ENCODE measurements at regions not wholly inside any gene's neighbourhood (a gene's known extent, or its start where the extent isn't known, plus 50 kb on each side); places are given as distances from the start of the nearest gene placed in this dataset.
"Not testable (repeated sequence)": the region's sequence is repeated elsewhere in the genome, so short reads cannot be mapped to it uniquely, and the experiment has no call there.

DNA sequence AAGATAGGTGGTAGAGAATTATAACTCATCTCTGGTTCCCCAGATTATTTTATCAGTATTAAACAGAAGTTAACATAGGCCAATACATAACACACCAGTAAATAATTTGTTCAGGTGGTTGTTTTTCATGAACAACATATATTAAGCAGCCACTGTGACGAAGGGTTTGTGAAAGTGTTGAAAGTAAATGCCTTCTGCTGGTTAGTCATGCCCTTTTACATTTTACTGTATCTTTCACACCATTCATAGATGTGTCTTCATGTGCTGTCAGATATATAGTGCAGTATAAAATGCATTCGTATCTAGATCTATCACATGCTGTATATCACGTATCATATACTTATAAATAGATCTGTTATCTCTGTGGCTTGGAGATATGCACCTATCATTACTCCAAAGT is 66.1 kb upstream of the POTED start:
- H3K4me3 ChIP-seq (ENCODE audit: low read length); POLR2A ChIA-PET; H3K27me3 Mint-ChIP-seq; ATAC-seq; H3K27ac ChIP-seq (ENCODE audit: low read depth, low read length); CTCF ChIA-PET; H3K4me3 Mint-ChIP-seq; H3K36me3 Mint-ChIP-seq; DNase-seq; H3K27ac Mint-ChIP-seq; H3K4me1 ChIP-seq (ENCODE audit: control insufficient read depth in 2 of 2, insufficient read depth in 2 of 2, low read length in 2 of 2); H3K36me3 ChIP-seq (ENCODE audit: control insufficient read depth in 2 of 3, insufficient read depth in 3 of 3, low read length in 3 of 3); H3K9me3 ChIP-seq (ENCODE audit: control insufficient read depth in 2 of 3, low read length in 3 of 3); intact Hi-C loops (cut with micrococcal nuclease); H3K27me3 ChIP-seq (ENCODE audit: control insufficient read depth in 2 of 2, insufficient read depth in 2 of 2, low read length in 2 of 2): not testable (repeated sequence)
- H3K4me1 Mint-ChIP-seq, result peaks cover 1 to 26% (median 17%) of the 10 kb centered on the region in 7 donors
- H3K9me3 Mint-ChIP-seq, result peaks cover 0 to 20% (median 4%) of the 10 kb centered on the region in 11 donors

DNA sequence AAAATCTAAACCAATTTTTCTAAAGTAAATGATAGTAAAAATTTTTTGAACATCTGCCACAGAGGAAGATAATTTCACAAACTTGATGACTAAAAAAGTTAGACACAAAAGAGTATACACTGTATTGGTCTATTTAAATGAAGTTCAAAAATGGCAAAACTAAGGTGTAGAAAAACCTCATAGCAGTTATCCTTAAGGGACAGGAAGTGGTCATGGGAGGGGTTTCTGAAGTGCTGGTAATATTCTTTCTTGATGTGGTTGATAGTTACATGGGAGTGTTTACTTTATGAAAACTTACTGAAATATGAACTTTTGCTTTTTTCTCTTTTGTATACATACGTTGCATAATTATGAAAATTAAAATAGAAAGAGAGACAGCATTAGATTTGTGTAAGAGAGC is 64.1 kb upstream of the POTED start:
- H3K27me3 Mint-ChIP-seq; H3K27ac ChIP-seq (ENCODE audit: low read depth, low read length); H3K27me3 ChIP-seq (ENCODE audit: control insufficient read depth in 2 of 2, insufficient read depth in 2 of 2, low read length in 2 of 2); POLR2A ChIA-PET; CTCF ChIA-PET; H3K4me1 ChIP-seq (ENCODE audit: control insufficient read depth in 2 of 2, insufficient read depth in 2 of 2, low read length in 2 of 2); intact Hi-C loops (cut with micrococcal nuclease); H3K36me3 Mint-ChIP-seq; H3K4me3 ChIP-seq (ENCODE audit: low read length); H3K36me3 ChIP-seq (ENCODE audit: control insufficient read depth in 2 of 3, insufficient read depth in 3 of 3, low read length in 3 of 3); H3K9me3 ChIP-seq (ENCODE audit: control insufficient read depth in 2 of 3, low read length in 3 of 3); H3K9me3 Mint-ChIP-seq: not testable (repeated sequence)
- peak overlapping the region in 5 of 9 donors; percentile 21 to 52 (median 38) for H3K27ac Mint-ChIP-seq
- H3K4me3 Mint-ChIP-seq, result peak overlapping the region in 7 of 10 donors; percentile 18 to 61 (median 52)
- DNase-seq (peak in 5 of 9 donors; percentile 7 to 32 (median 20)), ATAC-seq (peak; percentile 95)
- H3K4me1 Mint-ChIP-seq, result peaks cover 1 to 34% (median 20%) of the 10 kb centered on the region in 7 donors
